ENCODE measurements at regions not wholly inside any gene's neighbourhood (a gene's known extent, or its start where the extent isn't known, plus 50 kb on each side); places are given as distances from the start of the nearest gene placed in this dataset.
"Not testable (repeated sequence)": the region's sequence is repeated elsewhere in the genome, so short reads cannot be mapped to it uniquely, and the experiment has no call there.

GRCh38 chrX:3504916-3505315 is 158.5 kb upstream of the MXRA5 start:
- DNase-seq: no peak
- no peak for TF ChIP-seq CTCF (IDR thresholded peaks at IDR 0.05)
- TF ChIP-seq EP300 (IDR thresholded peaks at IDR 0.05): no peak
- TF ChIP-seq POLR2A (IDR thresholded peaks at IDR 0.05): no peak
- no peak overlapping the region for H3K4me3 ChIP-seq
- intact Hi-C loops (cut with DNase I): no loop called here
- no peak overlapping the region for H3K27ac ChIP-seq
- no peaks in the 10 kb centered on the region for H3K9me3 ChIP-seq
- 86 to 89% (median 86%) methylated on average over 3 of the region's 3 CpGs for WGBS, 3 donors
- H3K27me3 ChIP-seq: no peaks in the 10 kb centered on the region
- H3K4me1 ChIP-seq (ENCODE audit: insufficient read depth): no peaks in the 10 kb centered on the region
- H3K36me3 ChIP-seq: no peaks in the 10 kb centered on the region

DNA sequence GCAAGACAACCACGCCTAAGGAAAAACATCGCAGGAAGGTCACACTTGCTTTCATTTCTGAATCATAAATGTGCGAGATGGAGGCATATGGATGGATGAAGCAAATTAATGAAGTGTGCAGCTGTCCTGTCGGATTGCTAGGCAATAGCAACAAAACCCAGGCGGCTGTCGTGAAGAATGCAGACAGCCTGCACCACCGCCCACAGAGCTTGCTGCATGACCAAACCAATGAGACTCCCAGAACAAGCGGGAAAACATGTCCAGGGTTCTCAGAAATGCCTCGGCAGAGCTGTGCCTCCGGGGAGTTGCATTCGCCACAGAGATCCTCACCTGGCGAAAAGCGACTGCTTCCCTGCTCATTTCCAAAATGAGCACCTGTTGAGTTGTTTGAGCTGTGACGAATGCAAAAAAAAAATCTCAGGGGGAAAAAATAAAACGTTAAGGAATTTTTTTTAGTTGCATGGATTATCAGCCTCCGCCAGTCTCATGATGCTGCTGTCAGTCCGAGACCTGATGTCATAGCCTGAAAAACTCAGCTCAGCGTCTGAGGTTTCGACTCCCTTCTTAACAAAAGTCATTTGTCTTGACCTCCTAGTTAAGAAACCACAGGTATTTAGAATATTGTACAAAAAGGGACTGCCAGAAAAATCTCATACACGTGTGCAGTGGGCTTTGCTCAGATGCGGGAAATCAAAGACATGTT is 155.5 kb upstream of the MXRA5 start:
- no peaks in the 10 kb centered on the region for H3K9me3 ChIP-seq
- no peak overlapping the region for H3K27ac ChIP-seq
- H3K36me3 ChIP-seq: no peaks in the 10 kb centered on the region
- TF ChIP-seq EP300 (IDR thresholded peaks at IDR 0.05): no peak
- TF ChIP-seq CTCF (IDR thresholded peaks at IDR 0.05): no peak
- no peak for TF ChIP-seq POLR2A (IDR thresholded peaks at IDR 0.05)
- 69 to 79% (median 72%) methylated on average over 21 of the region's 21 CpGs for WGBS, 3 donors
- intact Hi-C loops (cut with DNase I): no loop called here
- no peaks in the 10 kb centered on the region for H3K4me1 ChIP-seq (ENCODE audit: insufficient read depth)
- H3K4me3 ChIP-seq: no peak overlapping the region
- no peak for DNase-seq
- H3K27me3 ChIP-seq: no peaks in the 10 kb centered on the region

GRCh38 chrX:3495836-3496769 is 149.7 kb upstream of the MXRA5 start:
- H3K4me3 ChIP-seq; DNase-seq; H3K27ac ChIP-seq; H3K4me1 ChIP-seq (ENCODE audit: insufficient read depth); intact Hi-C loops (cut with DNase I); H3K36me3 ChIP-seq; H3K27me3 ChIP-seq; H3K9me3 ChIP-seq: not testable (repeated sequence)
- WGBS, 3 donors: 37 to 54% (median 49%) methylated on average over 12 of the region's 12 CpGs

DNA sequence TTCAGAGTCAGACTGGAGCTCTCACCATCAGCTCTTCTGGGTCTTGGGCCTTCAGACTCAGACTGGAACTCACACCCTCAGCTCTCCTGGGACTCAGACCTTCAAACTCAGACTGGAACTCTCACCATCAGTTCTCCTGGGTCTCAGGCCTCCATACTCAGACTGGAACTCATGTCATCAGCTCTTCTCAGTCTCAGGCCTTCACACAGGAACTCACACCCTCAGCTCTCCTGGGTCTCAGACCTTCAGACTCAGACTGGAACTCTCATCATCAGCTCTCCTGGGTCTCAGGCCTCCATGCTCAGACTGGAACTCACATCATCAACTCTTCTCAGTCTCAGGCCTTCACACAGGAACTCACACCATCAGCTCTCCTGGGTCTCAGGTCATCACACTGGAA is 147.2 kb upstream of the MXRA5 start:
- intact Hi-C loops (cut with DNase I): no loop called here
- DNase-seq: no peak
- no peak for TF ChIP-seq EP300 (IDR thresholded peaks at IDR 0.05)
- no peak for TF ChIP-seq POLR2A (IDR thresholded peaks at IDR 0.05)
- no peak for TF ChIP-seq CTCF (IDR thresholded peaks at IDR 0.05)
- Histone ChIP-seq H3K9me3 (no peaks in the 10 kb centered on the region), H3K4me1 (ENCODE audit: insufficient read depth) (no peaks in the 10 kb centered on the region), H3K27me3 (no peaks in the 10 kb centered on the region), H3K36me3 (no peaks in the 10 kb centered on the region), H3K4me3 (no peak overlapping the region), H3K27ac (no peak overlapping the region)

DNA sequence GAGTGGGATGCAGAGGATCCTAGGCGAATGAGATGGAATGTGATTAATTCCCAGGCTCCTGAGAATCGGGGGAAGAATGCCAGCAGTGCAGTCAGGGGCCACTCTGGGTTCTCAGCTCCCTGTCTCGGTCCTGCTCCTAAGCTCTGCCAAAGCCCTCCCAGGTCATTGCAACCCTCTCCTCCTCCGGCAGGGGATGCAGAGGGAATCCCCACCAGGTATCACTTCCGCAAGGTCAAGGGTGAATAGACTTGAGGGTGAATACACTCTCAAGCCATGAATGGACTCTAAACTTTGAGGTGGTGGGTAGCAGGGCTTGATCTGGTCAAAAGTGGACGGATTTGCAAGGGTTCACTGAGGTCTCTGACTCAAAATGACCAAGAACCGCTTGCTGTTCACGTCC is 139.3 kb upstream of the MXRA5 start:
- DNase-seq: no peak
- no peak overlapping the region for H3K4me3 ChIP-seq
- no peaks in the 10 kb centered on the region for H3K9me3 ChIP-seq
- no peaks in the 10 kb centered on the region for H3K36me3 ChIP-seq
- intact Hi-C loops (cut with DNase I): no loop called here
- no peaks in the 10 kb centered on the region for H3K4me1 ChIP-seq (ENCODE audit: insufficient read depth)
- no peak for TF ChIP-seq EP300 (IDR thresholded peaks at IDR 0.05)
- TF ChIP-seq CTCF (IDR thresholded peaks at IDR 0.05): no peak
- TF ChIP-seq POLR2A (IDR thresholded peaks at IDR 0.05): no peak
- H3K27me3 ChIP-seq: no peaks in the 10 kb centered on the region
- WGBS, 3 donors: 66 to 72% (median 70%) methylated on average over 8 of the region's 8 CpGs
- H3K27ac ChIP-seq: no peak overlapping the region
